HG03342 (cell line): ENCODE measurements at regions not wholly inside any gene's neighbourhood (a gene's known extent, or its start where the extent isn't known, plus 50 kb on each side); places are given as distances from the start of the nearest gene placed in this dataset.
A peak's percentile ranks its signal among the peaks of the same experiment; 100 is the strongest.
"Not testable (repeated sequence)": the region's sequence is repeated elsewhere in the genome, so short reads cannot be mapped to it uniquely, and the experiment has no call there.

Source experiments
- ATAC-seq: cut with Tn5 transposase; IDR thresholded peaks from one replicate; pipeline ENCODE4 v1.9.1; 2021; ENCODE audit warnings: mild to moderate bottlenecking, moderate library complexity; ENCODE audit not compliant: unreplicated experiment

GRCh38 chr9:91512235-91512634 lies 88.6 kb upstream of the NFIL3 start:
- ATAC-seq = not testable (repeated sequence)

DNA sequence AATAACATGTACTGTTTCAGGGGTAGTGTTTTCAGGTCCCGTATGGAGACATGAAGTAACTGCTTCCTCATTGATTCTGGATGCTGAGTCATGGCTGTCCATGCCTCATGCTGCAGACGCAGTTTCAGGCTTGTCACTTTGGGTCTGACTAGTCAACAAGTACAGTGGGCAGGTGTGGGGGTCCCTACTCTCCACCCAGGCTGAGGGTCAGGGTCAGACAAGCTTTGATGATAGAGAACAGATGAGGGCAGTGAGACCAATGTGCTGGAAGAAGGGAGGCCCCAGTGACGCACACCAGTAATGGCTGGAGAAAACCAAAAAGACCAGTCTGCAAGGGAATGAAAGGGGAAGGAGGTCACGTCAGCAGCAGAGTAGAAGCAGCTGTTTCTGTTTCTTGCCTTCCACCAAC lies 80.0 kb upstream of the NFIL3 start:
- no peak for ATAC-seq

DNA sequence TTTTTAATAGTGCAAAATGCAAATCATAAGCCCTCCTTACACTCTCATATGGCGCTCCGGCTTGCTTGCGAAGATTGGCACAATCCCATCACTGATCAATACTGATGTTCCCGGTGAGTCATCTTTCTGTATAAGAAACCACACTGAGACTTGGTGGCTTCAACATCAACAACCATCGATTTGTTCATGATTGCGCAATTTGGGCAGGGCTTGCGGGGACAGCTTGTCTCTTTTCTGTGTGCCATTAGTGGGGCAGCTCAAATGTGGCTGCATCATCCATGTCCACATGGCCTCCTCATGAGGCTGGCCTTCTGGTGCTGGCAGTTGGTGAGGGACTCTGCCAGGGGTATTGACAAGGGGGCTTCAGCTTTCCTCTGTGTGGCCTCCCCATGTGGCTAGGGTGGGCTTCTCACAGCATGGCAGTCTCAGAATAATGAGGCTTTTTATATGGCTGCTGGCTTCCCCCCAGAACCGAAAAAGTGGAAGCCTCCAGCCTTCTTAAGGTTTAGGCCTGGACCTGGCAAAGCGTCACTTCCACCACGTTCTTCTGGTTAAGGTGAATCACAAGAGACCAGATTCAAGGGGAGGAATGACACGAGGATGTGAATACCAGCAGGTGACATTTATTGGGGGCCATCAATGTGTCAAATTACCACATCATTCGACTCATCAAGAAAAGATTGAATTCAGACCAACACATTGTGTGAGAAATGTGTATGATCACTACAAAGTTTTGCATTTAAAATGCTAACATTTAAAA lies 79.5 kb upstream of the NFIL3 start:
- no peak for ATAC-seq

DNA sequence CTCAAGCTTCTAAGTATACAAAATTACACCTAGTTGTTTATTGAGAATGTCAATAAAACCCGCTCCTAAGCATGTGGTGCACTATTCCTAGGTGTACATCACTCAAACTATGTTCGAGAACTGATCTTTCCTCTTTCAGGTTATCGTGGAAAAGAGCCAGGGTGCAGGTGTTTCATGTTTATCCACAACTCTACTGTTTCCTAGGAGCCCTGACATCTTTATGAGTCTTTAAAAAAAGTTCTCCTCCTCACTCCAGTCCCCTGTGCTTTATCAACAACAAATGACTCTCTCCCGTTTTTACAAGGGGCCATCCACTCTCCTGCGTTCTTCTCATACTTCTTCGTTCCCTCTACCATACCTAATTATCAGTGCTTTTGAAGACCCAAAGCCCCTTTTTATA lies 78.8 kb upstream of the NFIL3 start:
- no peak for ATAC-seq

GRCh38 chr9:91500509-91501014 lies 76.9 kb upstream of the NFIL3 start:
- peak; percentile 59 for ATAC-seq

- ATAC-seq = no peak
Measured at GRCh38 chr9:91496351-91496750, 72.7 kb upstream of the NFIL3 start.

DNA sequence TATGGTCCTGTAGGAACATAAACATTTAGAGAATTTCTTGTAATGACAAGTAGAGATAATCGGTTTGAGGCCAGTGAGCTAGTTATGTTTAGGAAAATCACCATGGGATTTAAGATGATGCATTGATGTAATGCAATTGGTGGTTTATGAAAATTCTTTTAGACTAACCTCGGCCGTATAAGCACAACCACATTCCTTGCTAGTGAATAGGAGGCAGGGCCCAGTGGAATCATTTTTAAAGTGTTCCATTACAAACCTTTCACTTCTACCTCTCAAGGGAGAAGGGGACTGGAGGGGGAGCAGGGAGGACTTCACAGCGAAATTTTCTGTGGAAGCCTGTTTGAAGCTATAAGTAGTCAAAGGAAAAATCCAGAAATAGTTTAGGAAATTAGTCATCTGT lies 71.8 kb upstream of the NFIL3 start:
- ATAC-seq = no peak

DNA sequence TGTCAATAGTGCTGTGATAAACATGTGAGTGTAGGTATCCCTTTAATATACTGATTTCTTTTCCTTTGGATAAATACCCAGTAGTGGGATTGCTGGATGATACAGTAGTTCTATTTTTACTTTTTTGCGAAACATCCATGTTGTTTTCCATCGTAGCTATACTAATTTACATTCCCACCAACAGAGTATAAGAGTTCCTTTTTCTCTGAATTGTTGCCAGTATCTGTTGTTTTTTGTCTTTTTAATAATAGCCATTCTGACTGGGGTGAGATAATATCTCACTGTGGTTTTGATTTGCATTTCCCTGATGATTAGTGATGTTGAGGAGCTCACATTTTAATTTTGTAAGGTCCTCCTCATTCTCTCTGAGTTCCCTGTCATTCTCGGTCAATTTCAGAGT lies 71.1 kb upstream of the NFIL3 start:
- no peak for ATAC-seq

- ATAC-seq = no peak
Measured at GRCh38 chr9:91492237-91492636, 68.6 kb upstream of the NFIL3 start.

- no peak for ATAC-seq
Measured at GRCh38 chr9:91491624-91492023, 68.0 kb upstream of the NFIL3 start.

GRCh38 chr9:91489361-91489899 lies 65.8 kb upstream of the NFIL3 start:
- ATAC-seq = no peak

DNA sequence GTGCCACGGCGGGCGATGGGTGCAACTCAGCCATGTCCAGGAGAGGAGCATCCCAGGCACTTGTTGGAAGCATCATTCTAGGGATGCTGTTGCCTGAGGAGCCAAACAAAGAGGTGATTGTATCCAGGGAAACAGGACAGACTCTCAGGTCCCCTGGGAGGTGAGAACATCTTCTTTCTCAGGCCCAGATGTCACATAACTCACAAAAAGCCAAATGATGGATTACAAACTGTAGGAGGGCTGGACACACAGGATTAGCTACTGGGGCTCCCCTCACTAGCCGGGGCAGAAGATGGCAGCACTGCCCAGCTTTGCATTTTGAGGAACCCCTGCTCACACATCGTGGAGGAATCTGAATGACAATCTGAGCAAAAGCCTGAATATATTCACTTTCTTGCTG lies 64.7 kb upstream of the NFIL3 start:
- no peak for ATAC-seq

DNA sequence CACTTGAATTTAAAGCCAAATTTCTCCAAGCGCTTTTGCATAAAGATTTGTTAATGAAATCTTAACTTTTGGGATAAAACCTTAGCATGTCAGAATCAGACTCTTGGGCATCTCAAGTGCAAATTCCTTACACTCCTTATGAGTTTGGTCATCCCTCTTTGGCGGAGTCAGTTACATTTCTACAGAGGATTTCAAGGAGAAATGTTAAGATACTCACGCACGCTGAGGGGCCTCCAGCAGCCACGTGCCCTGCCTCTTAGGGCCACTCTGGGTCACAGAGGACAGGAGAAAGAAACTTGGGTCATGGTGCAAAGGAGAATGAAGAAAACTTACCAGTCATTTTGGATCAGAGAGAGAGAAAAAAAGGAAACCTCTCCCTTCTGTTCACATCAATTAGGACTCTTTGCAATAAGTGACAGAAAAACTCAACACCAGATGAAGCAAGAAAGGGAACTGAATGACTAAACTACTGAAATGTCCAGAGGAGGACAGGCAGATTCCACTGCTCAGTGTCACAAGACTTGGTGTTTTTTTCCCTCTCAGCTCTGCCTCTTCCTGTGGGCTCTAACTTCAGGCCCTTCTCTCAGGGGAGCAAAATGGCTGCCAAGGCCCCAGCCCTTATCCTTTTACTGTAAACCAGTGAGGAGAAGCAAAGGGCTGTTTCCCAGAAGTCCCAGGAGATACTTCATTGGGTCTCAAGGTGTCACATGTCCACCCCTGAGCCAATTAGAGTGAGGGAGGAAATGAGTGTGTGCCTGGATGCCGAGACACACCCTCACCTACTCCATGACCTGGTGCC lies 63.3 kb upstream of the NFIL3 start:
- no peak for ATAC-seq

DNA sequence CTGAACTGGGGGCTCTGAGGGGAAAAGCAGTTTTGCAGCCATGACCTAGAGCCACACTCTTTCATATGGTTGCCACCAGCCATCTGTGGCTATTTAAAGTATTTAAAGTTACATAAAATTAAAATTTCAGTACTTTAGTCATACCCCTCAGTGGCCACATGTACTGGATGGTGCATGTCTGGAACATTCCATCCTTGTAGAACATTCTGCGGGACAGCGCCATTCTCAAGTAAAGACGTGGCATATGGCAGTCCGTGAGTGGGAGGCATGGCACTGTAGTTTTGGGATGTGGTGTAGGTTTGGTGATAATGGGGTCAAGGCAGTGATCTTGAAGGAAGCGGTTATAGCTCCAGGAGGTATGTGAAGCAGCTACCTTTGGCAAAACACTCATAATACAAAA lies 61.4 kb upstream of the NFIL3 start:
- no peak for ATAC-seq

DNA sequence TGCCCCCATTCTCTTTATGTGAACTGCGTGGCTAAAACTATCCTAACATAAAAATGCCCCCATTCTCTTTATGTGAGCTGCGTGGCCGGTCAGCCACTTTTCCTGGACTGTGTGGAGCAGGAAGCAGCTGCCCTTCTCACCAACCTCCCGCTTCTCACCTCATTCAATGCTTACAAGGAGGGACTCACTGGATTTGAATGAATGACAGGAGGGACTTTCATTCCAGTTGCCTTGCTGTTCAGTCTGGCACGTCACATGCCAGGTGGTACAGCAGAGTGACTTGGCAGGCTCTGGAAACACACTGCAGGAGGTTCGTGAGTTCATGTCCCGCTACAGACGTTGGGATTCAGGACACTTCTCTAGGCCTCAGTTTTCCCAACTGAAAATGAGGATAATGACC lies 60.2 kb upstream of the NFIL3 start:
- no peak for ATAC-seq

DNA sequence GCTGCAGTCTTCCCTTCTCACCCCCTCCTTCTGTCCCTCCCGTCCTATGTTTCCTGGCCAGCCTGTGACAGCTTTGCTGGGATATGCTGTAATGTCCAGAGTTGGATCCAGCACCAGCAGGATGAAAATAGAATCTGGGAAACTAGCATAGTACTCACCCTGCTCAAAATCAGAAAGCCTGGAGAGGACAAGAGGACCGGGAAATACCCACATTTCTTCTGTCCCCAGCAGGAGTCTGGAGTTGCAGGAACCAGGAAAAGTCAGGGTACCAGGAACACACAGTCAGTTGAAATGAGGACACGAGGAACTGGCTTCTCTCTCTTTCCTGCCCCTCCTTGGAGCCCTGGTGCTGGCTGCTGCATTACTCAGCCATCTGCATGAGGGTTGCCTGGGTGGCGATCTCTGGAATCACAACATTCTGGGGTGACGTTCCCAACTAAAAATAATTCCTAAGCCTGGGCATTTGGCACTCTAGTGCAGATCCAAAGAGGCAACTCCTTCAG lies 59.6 kb upstream of the NFIL3 start:
- no peak for ATAC-seq

GRCh38 chr9:91481972-91482371 lies 58.3 kb upstream of the NFIL3 start:
- ATAC-seq = no peak

GRCh38 chr9:91477106-91477505 lies 53.5 kb upstream of the NFIL3 start:
- ATAC-seq = no peak

DNA sequence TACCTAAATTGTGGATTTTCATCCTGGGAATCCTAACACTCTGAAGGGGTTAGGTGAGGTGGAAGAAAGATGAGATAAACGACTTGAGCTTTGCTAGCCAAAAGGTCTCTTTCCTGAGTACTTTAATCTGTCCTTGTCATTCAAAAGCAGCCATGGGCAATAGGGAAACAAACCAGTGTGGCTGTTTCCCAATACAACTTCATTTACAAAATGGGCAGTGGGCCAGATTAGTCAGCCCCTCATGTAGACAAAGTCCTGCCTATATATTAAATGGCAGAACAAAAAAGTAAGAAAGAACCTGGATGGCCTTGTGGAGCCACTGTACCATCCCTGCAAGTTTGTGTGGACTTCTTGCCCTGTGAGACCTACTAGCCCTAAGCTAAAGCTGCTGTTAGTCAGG lies 51.0 kb upstream of the NFIL3 start:
- ATAC-seq = no peak
